Activated T-helper 1 cell treated with Interleukin-2 at 50 U/mL for 16 hours (primary cell): ENCODE measurements at regions not wholly inside any gene's neighbourhood (a gene's known extent, or its start where the extent isn't known, plus 50 kb on each side); places are given as distances from the start of the nearest gene placed in this dataset.
"Not testable (repeated sequence)": the region's sequence is repeated elsewhere in the genome, so short reads cannot be mapped to it uniquely, and the experiment has no call there.

Experiments
- DNase-seq: peaks from one replicate; pipeline ENCODE4 v3.0.0-alpha.2; 2020; ENCODE audit warnings: low read depth

GRCh38 chr2:144972676-144973075 is 452.8 kb upstream of the ZEB2 start:
- no peak for DNase-seq

GRCh38 chr2:144971786-144972335 is 451.9 kb upstream of the ZEB2 start:
- DNase-seq = no peak

GRCh38 chr2:144970410-144970809 is 450.5 kb upstream of the ZEB2 start:
- not testable (repeated sequence) for DNase-seq

GRCh38 chr2:144969564-144969963 is 449.6 kb upstream of the ZEB2 start:
- not testable (repeated sequence) for DNase-seq

GRCh38 chr2:144967961-144968360 is 448.0 kb upstream of the ZEB2 start:
- DNase-seq = no peak

DNA sequence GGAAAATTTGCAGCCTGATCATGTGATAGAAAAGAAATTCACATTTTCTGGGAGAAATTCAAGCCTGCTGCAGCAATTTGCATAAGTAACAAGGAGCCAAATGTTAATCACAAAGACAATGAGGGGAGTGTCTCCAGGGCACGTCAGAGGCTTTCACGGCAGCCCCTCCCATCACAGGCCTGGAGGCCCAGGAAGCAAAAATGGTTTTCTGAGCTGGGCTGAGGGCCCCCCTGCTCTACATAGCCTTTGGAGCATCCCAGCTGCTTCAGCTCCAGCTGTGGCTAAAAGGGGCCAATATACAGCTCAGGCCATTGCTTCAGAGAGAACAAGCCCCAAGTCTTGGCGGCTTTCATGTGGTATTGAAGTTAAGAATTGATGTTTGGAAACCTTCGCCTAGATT is 445.3 kb upstream of the ZEB2 start:
- DNase-seq = no peak

GRCh38 chr2:144963031-144963430 is 443.1 kb upstream of the ZEB2 start:
- no peak for DNase-seq

DNA sequence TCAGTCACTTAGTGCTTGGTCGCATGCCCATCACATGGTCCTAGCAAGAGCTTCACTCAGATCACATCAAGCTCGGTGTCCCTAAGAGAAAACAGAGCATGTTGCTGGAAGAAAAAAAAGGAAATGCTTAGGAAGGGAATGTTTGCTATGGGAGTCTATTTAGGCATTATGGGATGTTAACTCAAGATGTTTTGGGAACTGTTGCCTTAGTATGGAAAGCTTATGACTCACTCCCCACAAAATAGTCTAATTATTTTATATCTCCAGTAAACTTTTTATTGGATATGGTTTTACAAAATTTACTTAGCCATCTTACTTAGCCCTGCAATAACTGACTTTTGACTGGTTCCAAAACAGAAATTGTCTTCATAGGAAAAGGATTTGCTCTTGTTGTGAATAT is 439.5 kb upstream of the ZEB2 start:
- no peak for DNase-seq

GRCh38 chr2:144950899-144951560 is 431.1 kb upstream of the ZEB2 start:
- no peak for DNase-seq

DNA sequence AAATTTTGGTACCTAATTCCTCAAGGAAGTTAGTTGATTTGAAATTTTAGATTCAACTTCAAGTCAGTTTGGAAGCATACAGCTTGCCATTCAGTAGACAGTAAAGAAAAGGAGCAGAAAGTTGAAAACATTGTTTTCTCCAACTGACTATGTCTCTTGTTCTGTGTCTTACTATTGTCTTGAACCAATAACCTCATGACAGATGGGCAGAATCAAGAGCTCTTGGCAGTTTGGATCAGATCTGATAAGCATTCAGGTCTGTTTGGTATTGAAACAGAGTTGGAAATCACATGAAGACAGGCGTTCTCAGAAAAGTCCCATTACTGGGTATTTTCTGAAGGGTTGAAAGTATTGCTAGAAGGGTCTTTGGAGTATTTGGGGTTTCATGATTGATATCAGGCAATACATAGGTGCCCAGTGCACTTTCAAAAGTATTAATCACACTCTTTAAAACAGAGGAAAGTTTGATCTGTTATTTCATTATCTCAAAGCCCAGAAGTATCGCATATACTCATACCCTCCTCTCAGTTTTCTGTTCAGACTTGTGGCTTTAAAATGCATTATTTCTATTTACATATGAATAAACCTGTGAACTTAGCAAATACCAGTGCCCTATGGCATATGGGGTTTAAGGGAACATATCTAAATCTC is 428.4 kb upstream of the ZEB2 start:
- no peak for DNase-seq

DNA sequence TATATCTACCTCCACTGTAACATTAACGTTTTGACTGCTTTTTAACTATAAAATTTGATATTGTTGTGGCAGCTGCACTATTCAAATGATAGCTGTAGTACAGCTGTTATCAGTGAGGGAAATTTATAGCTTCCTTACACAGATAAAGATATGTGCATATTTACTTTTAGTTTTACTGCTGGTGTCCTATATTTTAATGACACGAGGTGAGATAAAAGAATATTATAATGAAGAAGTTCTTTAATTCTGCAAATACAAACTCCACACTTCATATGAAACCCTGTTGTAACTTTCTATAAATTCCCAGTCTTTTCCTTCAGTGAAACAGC is 427.8 kb upstream of the ZEB2 start:
- no peak for DNase-seq

DNA sequence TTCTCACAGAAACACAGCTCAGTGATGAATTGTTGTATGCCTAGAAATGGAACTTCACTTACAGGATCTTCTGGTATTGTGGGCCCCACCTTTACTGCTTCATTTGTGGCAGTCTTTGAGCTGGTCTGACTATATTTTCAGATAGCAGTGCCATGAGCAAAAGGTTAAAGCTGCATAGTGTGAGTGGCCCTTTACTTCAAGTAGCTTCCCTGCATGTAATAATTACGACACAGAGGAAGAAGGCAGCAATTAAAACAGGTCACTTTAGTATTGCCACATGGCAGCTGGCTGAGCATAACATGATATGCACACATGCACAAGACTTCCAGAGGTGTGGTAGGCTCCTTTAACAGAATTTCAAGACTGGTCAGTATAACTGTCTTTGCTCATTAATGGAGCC is 426.3 kb upstream of the ZEB2 start:
- no peak for DNase-seq

- no peak for DNase-seq
Measured at GRCh38 chr2:144944546-144945220, 424.8 kb upstream of the ZEB2 start.

DNA sequence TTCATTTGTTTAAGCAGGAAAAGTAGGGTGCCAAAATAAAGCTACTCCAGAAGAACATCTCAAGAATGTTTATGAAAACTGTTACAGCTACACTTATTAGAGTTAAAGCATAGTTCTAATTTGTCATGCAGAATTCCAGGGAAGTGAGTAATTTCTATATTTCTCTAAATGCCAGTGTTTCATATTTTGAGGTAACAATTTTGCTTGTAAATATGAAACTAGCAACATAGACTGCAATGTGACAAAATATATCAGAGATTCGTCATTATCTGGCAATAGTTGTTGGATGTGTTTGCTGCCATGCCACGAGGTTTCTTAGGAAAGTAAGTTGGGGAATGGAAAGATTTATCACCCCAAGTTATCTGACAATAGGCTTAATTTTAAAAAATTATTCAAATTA is 424.1 kb upstream of the ZEB2 start:
- DNase-seq = no peak

DNA sequence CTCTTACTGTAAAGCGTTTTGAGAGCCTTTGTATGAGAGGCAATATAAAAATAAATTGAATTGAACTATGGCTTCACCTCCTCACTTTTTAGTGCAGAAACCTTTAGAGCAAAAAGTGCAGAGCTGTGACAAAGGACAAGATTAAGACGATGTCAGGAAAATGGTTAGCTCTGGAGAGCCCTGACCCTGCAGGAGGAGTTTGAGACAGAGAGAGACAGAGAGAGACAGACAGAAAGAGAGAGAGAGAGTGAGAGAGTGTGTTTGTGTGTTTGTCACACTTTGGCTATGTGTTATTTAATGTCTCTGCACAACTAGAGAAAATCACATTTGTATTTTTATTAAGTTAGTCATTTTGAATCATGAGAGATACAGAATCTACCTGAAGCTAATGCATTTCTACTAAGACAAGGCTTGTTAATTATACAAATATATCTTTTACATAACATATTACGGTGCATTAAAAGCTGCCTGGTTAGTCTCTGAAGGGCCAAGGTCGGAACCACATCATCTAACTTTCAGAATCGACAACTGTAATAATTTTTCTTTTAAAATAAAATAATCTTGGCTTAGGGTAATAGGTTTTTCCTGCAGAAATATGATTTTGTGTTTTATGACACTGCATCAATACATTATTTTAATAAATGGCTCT is 423.5 kb upstream of the ZEB2 start:
- no peak for DNase-seq

DNA sequence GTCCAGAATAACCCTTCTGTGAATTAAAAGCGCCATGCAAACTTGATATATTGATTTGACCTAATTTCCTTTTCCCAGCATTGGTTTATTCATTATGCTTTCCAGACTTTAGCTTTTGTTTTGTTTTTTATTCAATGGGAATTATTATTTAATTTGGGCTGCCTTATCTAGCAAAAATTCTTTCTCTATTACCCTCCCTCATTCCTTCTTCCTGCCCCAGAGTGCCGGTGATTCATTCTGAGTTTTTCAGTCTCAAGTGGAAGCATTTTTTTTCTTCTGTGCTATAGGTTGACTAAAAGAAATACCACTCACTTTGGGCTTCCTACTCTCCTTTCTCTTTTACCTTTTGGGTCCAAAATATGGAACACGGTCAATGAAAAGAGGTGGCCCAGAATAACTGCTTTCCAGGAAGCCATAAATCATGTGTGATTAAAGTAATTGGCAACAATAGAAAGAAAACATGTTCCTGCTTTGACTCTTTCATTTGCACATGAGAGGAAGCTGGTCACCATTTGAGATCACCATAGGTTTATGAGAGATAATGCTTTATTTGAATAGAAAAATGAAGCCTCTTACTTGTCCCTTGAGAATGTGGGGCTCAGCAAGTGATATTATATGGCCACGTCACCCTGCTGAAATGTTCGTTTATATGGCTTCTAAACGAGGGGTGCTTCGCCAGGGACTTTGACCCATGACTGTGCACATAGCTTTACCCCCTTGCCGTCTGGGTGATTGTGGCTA is 422.8 kb upstream of the ZEB2 start:
- DNase-seq = no peak

GRCh38 chr2:144941743-144942488 is 422.0 kb upstream of the ZEB2 start:
- no peak for DNase-seq

GRCh38 chr2:144939590-144939989 is 419.7 kb upstream of the ZEB2 start:
- no peak for DNase-seq

GRCh38 chr2:144937910-144938709 is 418.2 kb upstream of the ZEB2 start:
- DNase-seq = no peak

- no peak for DNase-seq
Measured at GRCh38 chr2:144937066-144937465, 417.1 kb upstream of the ZEB2 start.

- DNase-seq = no peak
Measured at GRCh38 chr2:144936442-144936841, 416.5 kb upstream of the ZEB2 start.
